Calu3 (cell line): ENCODE measurements at regions not wholly inside any gene's neighbourhood (a gene's known extent, or its start where the extent isn't known, plus 50 kb on each side); places are given as distances from the start of the nearest gene placed in this dataset.

Experiments used
- BruUV-seq: library from RNA; stranded (reverse); fragments of 400-500 nt; replicated peaks from 2 replicates; lab custom pipeline; 2021; lab: Mats Ljungman, UMichigan
- CTCF ChIA-PET: fragments of 300-600 bp; sonication (Branson Sonifier 250); formaldehyde crosslinking; loops from one replicate; lab custom pipeline; 2022; ENCODE audit warnings: antibody characterized with exemption; lab: Charles Lee
- DNase-seq: peaks from one replicate; pipeline ENCODE4 v3.0.0; 2022
- H3K27ac Mint-ChIP-seq: one replicate; pipeline ENCODE4 v1.8.0; 2022; ENCODE audit warnings: mixed read lengths; ENCODE audit not compliant: unreplicated experiment
- H3K27me3 Mint-ChIP-seq: one replicate; pipeline ENCODE4 v1.8.0; 2022; ENCODE audit warnings: mixed read lengths; ENCODE audit not compliant: unreplicated experiment
- H3K36me3 Mint-ChIP-seq: one replicate; pipeline ENCODE4 v1.8.0; 2022; ENCODE audit warnings: mild to moderate bottlenecking, moderate library complexity, mixed read lengths; ENCODE audit not compliant: insufficient read depth, unreplicated experiment
- H3K4me1 Mint-ChIP-seq: one replicate; pipeline ENCODE4 v1.8.0; 2022; ENCODE audit warnings: mild to moderate bottlenecking, low read depth, mixed read lengths; ENCODE audit not compliant: unreplicated experiment
- H3K4me3 Mint-ChIP-seq: one replicate; pipeline ENCODE4 v1.8.0; 2022; ENCODE audit warnings: mild to moderate bottlenecking, low read depth, moderate library complexity, mixed read lengths; ENCODE audit not compliant: unreplicated experiment
- H3K9me3 Mint-ChIP-seq: one replicate; pipeline ENCODE4 v1.8.0; 2022; ENCODE audit warnings: low read depth, mixed read lengths; ENCODE audit not compliant: unreplicated experiment
- CTCF ChIP-seq: fragments of 200-600 bp; IDR thresholded peaks from one replicate; pipeline ENCODE4 v1.8.0; 2022; ENCODE audit warnings: antibody characterized with exemption; ENCODE audit not compliant: unreplicated experiment
- intact Hi-C: fragments of 100-400 bp; cut with micrococcal nuclease; formaldehyde crosslinking; loops from one replicate; pipeline ENCODE4 v1.10.0; 2022; ENCODE audit not compliant: unreplicated experiment

GRCh38 chr2:5520463-5520972 lies 171.7 kb upstream of the SOX11 start:
- no TSS peak for BruUV-seq
- H3K4me3 Mint-ChIP-seq: no peak overlapping the region
- H3K27ac Mint-ChIP-seq: no peak overlapping the region
- intact Hi-C loops: no loop called here
- no peaks in the 10 kb centered on the region for H3K4me1 Mint-ChIP-seq
- TF ChIP-seq CTCF: no peak
- DNase-seq: no peak
- no peaks in the 10 kb centered on the region for H3K36me3 Mint-ChIP-seq
- H3K9me3 Mint-ChIP-seq: peaks cover 5% of the 10 kb centered on the region
- CTCF ChIA-PET: no interaction called here
- H3K27me3 Mint-ChIP-seq: no peaks in the 10 kb centered on the region

DNA sequence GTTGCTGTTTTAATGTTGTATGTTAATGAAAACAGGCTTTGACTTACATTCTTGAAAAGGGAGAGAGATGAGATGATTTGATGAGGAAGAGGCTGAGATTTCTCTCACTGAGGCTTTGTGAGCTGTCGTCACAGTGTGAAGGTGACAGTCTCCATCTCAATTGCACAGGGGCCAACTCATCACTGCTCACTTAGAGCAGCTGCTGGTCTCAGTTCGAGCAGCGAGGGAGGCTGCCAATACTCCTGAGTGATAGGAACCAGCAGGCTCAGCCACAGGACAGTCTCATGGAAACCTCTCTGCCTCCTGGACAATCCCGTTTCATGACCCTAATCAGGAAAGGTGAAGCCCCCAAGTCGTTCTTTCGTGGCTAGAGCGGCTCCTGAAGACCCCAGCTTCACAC lies 170.7 kb upstream of the SOX11 start:
- DNase-seq: no peak
- Mint-ChIP-seq H3K4me1 (no peaks in the 10 kb centered on the region), H3K9me3 (peaks cover 7% of the 10 kb centered on the region), H3K27me3 (no peaks in the 10 kb centered on the region), H3K27ac (no peak overlapping the region), H3K4me3 (no peak overlapping the region), H3K36me3 (no peaks in the 10 kb centered on the region)
- no peak for TF ChIP-seq CTCF
- CTCF ChIA-PET: no interaction called here
- BruUV-seq: no TSS peak
- intact Hi-C loops: no loop called here

- CTCF ChIA-PET: no interaction called here
- no peak for DNase-seq
- Mint-ChIP-seq H3K4me3 (no peak overlapping the region), H3K27ac (no peak overlapping the region), H3K9me3 (peaks cover 11% of the 10 kb centered on the region), H3K4me1 (no peaks in the 10 kb centered on the region), H3K36me3 (no peaks in the 10 kb centered on the region), H3K27me3 (no peaks in the 10 kb centered on the region)
- BruUV-seq: no TSS peak
- TF ChIP-seq CTCF: no peak
- intact Hi-C loops: no loop called here
Observed at GRCh38 chr2:5524551-5524950, 167.6 kb upstream of the SOX11 start.

- CTCF ChIA-PET: no interaction called here
- no TSS peak for BruUV-seq
- Mint-ChIP-seq H3K9me3 (peaks cover 13% of the 10 kb centered on the region), H3K4me3 (no peak overlapping the region), H3K27me3 (no peaks in the 10 kb centered on the region), H3K36me3 (no peaks in the 10 kb centered on the region), H3K4me1 (no peaks in the 10 kb centered on the region), H3K27ac (no peak overlapping the region)
- TF ChIP-seq CTCF: no peak
- intact Hi-C loops: no loop called here
- no peak for DNase-seq
Observed at GRCh38 chr2:5528706-5529105, 163.5 kb upstream of the SOX11 start.
